ENCODE measurements at regions not wholly inside any gene's neighbourhood (a gene's known extent, or its start where the extent isn't known, plus 50 kb on each side); places are given as distances from the start of the nearest gene placed in this dataset.

DNA sequence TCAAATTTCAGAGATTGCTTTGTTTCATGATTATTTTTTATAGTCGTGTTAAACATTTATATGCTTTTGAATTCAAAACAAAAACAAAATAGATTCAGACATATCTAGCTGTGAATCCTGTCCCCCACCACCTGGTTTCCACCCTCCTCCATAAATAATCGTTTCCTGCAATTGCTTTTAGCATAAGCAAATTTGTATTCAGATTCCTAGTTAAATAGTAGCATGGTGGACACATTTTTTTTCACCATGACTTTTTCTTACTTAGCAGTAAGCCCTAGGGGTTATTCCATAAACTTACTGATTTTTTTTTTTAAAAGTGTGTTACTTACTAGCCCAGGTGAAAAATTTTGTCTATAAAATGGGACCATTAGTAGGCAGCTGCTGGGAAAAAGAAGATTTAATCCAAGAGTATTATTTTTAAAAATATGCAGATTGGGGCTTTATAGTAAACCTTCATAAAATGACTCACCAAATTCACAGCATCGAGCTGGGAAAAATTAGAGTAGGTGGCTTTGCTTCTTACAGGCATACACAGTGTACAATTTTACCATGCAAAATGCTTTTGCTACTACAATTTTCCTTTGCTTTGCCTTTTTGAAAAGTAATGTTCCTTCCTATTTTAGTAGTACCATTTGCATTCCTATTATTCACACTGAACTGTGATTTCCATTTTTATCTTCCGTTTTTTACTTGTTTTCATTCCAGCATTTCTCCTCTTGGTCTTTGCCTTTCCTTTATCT lies 117.8 kb downstream of the BTG1 start:
- no peak overlapping the region for H3K27ac Mint-ChIP-seq (ENCODE audit: unreplicated experiment)
- H3K9me3 Mint-ChIP-seq (ENCODE audit: unreplicated experiment): peaks cover 3% of the 10 kb centered on the region
- Histone ChIP-seq H3K9ac (ENCODE audit: low read length) (no peak overlapping the region), H3K27ac (ENCODE audit: low read depth, low read length) (no peak overlapping the region), H3K79me2 (ENCODE audit: insufficient read depth, low read length) (no peaks in the 10 kb centered on the region), H3K27me3 (ENCODE audit: insufficient read depth, low read length) (no peaks in the 10 kb centered on the region), H3K4me3 (ENCODE audit: insufficient read depth, low read depth, low read length) (no peak overlapping the region), H3K9me3 (ENCODE audit: insufficient read depth, low read depth, low read length) (no peaks in the 10 kb centered on the region), H3K4me1 (ENCODE audit: insufficient read depth, low read length) (peaks cover 4% of the 10 kb centered on the region), H2AFZ (ENCODE audit: low read depth, low read length) (no peak overlapping the region), H4K20me1 (ENCODE audit: insufficient read depth, low read length) (no peaks in the 10 kb centered on the region), H3K36me3 (ENCODE audit: insufficient read depth, low read length) (no peaks in the 10 kb centered on the region), H3K4me2 (ENCODE audit: low read length) (peak overlapping the region; percentile 18)
- FAIRE-seq: no peak
- no peak for TF ChIP-seq EZH2 (IDR thresholded peaks at IDR 0.05; ENCODE audit: insufficient read depth, low read length)
- TF ChIP-seq, protein P1, sequence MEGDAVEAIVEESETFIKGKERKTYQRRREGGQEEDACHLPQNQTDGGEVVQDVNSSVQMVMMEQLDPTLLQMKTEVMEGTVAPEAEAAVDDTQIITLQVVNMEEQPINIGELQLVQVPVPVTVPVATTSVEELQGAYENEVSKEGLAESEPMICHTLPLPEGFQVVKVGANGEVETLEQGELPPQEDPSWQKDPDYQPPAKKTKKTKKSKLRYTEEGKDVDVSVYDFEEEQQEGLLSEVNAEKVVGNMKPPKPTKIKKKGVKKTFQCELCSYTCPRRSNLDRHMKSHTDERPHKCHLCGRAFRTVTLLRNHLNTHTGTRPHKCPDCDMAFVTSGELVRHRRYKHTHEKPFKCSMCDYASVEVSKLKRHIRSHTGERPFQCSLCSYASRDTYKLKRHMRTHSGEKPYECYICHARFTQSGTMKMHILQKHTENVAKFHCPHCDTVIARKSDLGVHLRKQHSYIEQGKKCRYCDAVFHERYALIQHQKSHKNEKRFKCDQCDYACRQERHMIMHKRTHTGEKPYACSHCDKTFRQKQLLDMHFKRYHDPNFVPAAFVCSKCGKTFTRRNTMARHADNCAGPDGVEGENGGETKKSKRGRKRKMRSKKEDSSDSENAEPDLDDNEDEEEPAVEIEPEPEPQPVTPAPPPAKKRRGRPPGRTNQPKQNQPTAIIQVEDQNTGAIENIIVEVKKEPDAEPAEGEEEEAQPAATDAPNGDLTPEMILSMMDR (IDR thresholded peaks at IDR 0.05; ENCODE audit: insufficient read depth, low read depth, low read length): no peak
- H3K4me1 Mint-ChIP-seq (ENCODE audit: low read depth, unreplicated experiment): peaks cover 4% of the 10 kb centered on the region
- no peak overlapping the region for H3K4me3 Mint-ChIP-seq (ENCODE audit: unreplicated experiment)
- no peaks in the 10 kb centered on the region for H3K27me3 Mint-ChIP-seq (ENCODE audit: low read depth, unreplicated experiment)
- peak; percentile 14 for DNase-seq (ENCODE audit: low read depth)
- no peaks in the 10 kb centered on the region for H3K36me3 Mint-ChIP-seq (ENCODE audit: low read depth, unreplicated experiment)

DNA sequence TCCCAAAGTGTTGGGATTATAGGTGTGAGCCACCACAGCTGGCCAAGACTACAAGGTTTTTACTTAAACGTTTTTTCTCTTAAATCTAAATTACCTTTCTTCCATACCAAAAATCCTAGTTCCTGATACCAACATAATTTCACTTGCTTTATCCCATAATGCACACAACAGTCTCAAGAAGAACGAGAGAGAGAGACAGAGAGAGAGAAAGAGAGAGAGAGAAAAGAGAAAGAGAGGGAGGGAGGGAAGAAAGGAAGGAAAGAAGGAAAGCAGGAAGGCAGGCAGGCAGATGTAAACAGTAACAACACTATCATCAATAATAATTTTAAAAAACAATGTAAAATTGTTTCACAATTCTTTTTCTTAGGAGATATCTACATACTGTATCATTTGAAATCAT lies 118.4 kb downstream of the BTG1 start:
- no peak overlapping the region for H3K4me3 ChIP-seq (ENCODE audit: insufficient read depth, low read depth, low read length)
- no peak overlapping the region for H2AFZ ChIP-seq (ENCODE audit: low read depth, low read length)
- H3K27me3 ChIP-seq (ENCODE audit: insufficient read depth, low read length): no peaks in the 10 kb centered on the region
- no peaks in the 10 kb centered on the region for H3K36me3 ChIP-seq (ENCODE audit: insufficient read depth, low read length)
- Mint-ChIP-seq H3K27me3 (ENCODE audit: low read depth, unreplicated experiment) (no peaks in the 10 kb centered on the region), H3K27ac (ENCODE audit: unreplicated experiment) (no peak overlapping the region), H3K36me3 (ENCODE audit: low read depth, unreplicated experiment) (no peaks in the 10 kb centered on the region), H3K4me3 (ENCODE audit: unreplicated experiment) (no peak overlapping the region), H3K4me1 (ENCODE audit: low read depth, unreplicated experiment) (peaks cover 4% of the 10 kb centered on the region), H3K9me3 (ENCODE audit: unreplicated experiment) (peaks cover 1% of the 10 kb centered on the region)
- H3K4me1 ChIP-seq (ENCODE audit: insufficient read depth, low read length): peaks cover 4% of the 10 kb centered on the region
- TF ChIP-seq EZH2 (IDR thresholded peaks at IDR 0.05; ENCODE audit: insufficient read depth, low read length): no peak
- TF ChIP-seq, protein P1 (IDR thresholded peaks at IDR 0.05; ENCODE audit: insufficient read depth, low read depth, low read length): no peak
- DNase-seq (ENCODE audit: low read depth) (no peak), FAIRE-seq (no peak)
- H3K27ac ChIP-seq (ENCODE audit: low read depth, low read length): no peak overlapping the region
- H3K9me3 ChIP-seq (ENCODE audit: insufficient read depth, low read depth, low read length): no peaks in the 10 kb centered on the region
- H3K79me2 ChIP-seq (ENCODE audit: insufficient read depth, low read length): no peaks in the 10 kb centered on the region
- H3K9ac ChIP-seq (ENCODE audit: low read length): no peak overlapping the region
- no peak overlapping the region for H3K4me2 ChIP-seq (ENCODE audit: low read length)
- H4K20me1 ChIP-seq (ENCODE audit: insufficient read depth, low read length): no peaks in the 10 kb centered on the region
